Muscle of arm (tissue), 1 donor: ENCODE measurements at regions not wholly inside any gene's neighbourhood (a gene's known extent, or its start where the extent isn't known, plus 50 kb on each side); places are given as distances from the start of the nearest gene placed in this dataset.

Source experiments
- DNase-seq: peaks from one replicate; pipeline ENCODE4 v3.0.0-alpha.2; 2013

DNA sequence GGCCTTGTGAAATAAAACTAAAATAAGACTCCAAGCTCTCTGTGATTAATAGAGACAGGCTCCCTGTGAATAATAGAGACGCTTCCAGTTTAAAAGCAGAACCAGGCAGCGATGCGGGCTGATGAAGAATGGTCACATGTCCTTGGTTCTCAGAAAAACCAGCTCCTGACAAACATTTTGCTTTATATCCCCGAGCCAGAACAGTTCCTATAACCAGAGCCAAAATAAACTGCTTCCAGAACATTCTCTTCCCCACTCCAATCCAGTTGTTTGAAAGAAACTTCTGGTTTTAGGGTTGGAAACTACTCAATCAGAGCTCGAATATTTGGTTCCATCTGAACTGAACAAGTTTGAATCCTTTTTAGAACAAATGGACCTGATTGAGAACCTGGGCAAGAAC is 213.7 kb downstream of the TSN start:
- peak; percentile 68 for DNase-seq

DNA sequence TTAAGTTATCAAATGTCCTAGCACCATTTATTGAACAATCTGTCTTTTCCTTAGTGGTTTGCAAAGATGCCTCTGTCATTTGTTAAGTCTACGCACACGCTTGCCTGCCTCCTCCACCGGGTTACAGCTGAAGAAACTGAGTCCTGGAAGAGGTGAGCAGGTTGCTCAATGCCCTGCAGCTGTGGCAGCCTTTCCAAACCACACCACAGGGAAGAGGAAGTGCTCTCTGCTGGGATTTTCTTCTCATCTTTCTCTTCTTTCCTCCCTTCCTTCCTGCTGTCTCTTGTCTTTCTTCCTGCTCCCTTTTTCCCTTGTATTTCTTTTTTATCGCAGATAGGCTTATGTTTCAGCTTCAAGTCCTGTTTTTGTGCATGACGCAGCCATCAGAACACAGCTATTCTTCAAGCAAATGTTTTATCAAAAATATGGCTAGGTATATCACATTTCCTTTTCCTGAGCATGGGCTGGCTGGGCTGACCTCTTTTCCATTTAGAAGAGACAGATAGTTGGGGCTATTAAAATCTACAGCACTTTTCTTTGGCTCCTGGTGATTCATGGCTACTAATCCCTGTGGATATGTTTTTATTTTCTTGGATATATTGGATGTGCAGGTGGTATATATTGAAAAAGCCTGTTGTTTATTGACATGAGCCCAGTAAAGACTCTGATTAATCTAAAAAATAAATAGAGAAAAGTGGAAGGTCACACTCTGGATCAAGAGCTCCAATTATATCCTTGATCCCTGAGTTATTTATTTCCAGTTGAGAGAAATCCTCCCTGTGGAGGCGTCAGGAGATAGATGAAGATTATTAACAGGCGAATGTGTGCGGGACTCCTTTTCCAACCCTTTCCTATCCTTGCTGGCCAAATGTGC is 214.6 kb downstream of the TSN start:
- no peak for DNase-seq

- DNase-seq: no peak
Measured at GRCh38 chr2:121972203-121972602, 216.8 kb downstream of the TSN start.

- peak; percentile 86 for DNase-seq
Measured at GRCh38 chr2:121974897-121975661, 219.6 kb downstream of the TSN start.

DNA sequence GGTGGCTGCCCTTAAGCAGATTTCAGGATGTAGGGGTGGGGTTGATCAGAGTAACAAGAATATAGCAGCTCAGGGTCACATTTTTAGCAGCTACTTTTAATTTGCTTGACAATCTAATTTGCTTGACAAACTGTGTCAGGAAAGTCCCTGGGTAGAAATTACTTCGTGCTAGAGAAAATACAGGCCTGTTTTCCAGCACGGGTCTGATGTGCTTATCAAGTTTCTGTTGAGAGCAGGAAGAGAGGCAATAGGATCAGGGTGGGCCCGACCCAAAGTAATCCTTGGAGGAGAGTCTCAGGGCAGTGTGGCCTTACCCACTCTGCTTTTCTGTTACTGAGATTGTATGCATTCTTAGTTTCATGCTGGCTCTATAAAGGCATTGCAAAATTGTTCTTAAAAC is 221.5 kb downstream of the TSN start:
- no peak for DNase-seq

DNA sequence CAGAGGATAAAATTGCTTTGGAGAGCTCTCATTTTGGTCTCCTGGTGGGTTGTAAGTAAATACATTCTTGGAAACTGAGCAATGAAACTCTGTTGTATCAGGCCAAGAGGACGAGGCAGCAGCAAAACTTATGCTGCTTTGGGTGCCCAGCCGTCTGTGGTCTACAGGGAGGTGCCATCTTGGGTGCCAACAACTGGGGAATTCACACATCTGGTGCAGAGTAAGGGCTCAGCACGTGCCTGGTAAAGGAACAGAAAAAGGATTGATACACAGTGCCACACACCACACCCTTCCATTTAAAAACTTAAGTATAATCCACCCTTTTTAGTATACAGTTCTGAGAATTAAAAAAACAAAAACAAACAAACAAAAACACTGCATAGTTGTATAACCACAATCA is 221.9 kb downstream of the TSN start:
- no peak for DNase-seq

DNA sequence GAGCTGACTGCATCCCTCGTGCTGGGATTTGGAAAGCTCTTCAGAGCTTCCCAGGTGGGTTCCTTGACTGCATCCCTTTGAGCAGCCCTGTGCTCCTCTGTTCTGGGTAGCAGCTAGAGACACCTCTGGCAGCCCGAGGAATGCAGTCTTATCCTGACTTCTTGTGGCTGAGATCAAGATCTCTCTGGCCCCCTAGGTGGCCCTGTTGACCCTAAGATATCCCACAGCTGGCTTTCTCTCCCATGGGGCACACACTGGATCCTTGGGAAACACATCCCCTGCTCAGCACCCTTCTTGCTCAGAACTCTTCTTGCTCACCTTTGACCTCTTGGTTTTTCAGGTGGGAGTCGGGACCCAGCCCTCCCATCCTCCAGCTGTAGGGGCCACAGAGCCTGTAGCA is 237.2 kb downstream of the TSN start:
- no peak for DNase-seq

DNA sequence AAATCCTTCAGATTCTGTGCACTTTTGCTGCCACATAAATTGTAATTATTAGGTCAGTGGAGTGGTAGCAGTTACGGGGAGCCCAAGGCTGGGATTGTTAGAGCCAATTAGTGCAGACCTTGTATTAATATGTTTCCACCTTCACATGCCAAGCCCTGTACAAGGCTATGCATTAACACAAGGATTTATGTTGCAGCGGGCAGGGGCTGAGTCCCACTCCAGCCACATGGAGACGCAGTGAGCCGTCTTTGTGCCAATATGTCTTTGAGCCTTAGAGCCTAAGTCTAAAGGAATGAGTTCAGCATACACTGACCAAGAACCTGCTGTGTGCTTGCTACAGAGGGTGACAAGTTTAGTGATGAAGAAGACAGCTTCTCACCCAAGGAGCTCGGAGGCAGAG is 238.2 kb downstream of the TSN start:
- no peak for DNase-seq

DNA sequence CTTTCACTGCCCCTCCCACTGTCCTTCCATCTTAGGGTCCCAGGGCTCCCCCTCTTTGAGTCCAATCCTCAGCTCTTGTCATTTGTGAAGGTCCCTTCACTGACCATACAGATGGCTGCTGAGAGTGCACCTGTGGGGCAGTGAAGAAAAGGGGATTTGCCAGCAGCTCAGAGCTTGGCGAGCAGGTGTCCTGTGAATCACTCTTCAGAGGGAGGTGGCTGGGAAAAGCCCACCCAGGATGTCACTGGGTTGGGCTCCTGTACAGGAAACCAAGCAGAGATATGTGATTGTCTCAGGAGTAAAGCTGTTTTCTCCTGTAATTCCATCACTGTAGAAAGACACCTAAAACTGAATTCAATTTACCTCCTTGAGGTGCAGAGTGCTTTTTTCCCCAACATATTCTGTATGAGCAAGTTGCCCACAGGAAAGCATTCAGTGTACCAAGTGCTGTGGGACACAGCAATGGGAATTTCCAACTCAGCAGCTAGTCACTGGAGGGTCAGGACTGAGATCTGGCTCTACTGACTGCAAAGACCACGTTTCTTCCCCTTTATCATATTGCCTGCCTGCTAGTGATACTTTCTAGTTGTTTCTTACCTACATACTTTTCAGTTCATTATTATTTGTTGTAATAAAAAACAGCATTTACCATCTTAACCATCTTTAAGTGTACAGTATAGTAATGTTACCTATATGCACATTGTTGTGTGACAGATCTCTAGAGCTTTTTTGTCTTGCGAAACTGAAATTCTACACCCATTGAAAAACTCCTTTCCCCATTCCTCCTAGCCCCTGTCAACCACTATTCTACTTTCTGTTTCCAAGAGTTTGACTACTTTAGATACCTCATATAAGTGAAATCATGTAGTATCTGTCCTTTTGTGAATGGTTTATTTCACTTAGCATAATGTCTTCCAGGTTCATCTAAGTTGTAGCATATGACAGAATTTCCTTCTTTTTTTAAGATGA is 239.1 kb downstream of the TSN start:
- DNase-seq: no peak

GRCh38 chr2:121998751-121999150 is 243.3 kb downstream of the TSN start:
- DNase-seq: no peak

GRCh38 chr2:121999264-121999663 is 243.8 kb downstream of the TSN start:
- DNase-seq: no peak

DNA sequence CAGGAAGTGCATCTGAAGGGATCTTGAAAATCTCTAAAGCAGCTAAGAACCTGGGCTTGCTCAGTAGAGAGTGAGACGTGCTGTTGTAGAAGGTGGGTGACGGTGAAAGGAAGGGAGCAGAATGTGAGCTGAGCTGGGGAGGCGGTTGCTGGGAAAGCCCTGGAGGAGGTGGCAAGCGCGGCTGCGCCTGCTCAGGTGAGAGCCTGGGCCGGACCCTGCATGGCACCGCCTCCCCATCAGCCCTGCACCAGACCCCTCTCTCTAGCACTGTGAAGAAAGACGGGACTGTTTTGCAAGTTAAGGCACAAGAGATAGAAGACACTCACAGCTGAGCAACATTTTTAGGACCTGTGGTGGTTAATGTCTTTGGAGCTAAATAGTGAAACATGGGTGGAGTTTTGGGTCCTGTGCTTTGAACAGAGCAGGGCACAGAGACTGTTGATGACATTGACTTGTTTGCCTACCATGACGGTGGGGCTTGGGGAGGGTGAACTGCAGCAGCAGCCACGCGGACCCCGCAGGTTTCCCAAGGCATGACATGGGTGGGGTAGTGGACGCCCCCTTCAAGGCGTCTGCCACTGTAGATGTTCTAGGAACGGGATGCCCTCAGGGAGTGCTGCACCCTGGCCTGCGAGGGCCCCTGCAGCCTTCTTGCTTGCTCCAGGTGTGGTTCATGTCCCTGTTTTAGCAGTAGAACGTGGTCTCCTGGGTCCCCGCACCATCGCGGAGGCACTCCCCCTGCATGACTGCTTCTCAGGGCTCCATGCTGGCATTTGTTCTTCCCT is 245.3 kb downstream of the TSN start:
- DNase-seq: no peak

GRCh38 chr2:122001441-122001874 is 246.0 kb downstream of the TSN start:
- DNase-seq: no peak

GRCh38 chr2:122003196-122003940 is 247.9 kb downstream of the TSN start:
- DNase-seq: no peak

GRCh38 chr2:122007126-122007525 is 251.7 kb downstream of the TSN start:
- no peak for DNase-seq

DNA sequence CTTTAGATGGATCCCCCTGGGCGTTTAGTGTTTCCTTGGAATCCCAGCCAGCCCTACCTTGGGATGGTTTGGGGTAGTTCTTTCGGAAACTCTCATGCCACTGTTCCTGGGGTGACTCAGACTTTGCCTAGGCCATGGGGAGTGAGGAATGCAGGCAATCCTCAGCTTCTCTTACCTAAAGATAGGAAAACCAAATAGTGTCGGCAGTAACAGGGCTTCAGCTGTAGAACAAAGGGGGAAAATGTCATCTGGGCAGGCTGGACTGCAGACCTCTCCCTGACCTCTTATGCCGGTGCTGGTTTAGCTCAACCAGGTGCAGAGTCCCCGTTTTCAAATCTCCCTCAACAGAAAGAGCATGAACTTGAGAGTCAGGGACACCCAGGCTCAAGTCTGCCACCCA is 252.1 kb downstream of the TSN start:
- DNase-seq: no peak

- DNase-seq: no peak
Measured at GRCh38 chr2:122009561-122009960, 254.1 kb downstream of the TSN start.

GRCh38 chr2:122011493-122012270 is 256.2 kb downstream of the TSN start:
- DNase-seq: no peak

DNA sequence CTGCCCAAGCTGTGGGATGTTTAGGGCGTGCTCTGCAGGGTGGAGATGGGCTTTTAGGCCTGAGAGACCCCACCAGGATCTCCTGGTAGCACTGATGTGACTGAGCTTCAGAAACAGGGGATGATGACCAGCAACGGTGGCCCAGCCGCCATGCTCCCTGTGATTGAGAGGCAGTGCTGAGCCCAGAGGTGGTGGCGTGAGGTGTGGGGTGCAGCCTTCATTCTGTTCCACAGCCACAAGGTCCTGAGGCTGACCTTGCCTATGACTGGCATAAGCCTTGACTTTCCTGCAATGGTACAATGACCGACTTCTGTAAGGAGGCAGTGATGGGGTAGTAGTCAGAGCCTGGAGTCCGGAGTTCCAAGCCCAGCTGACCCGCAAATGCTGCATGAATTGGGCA is 263.3 kb downstream of the TSN start:
- no peak for DNase-seq

- no peak for DNase-seq
Measured at GRCh38 chr2:122019724-122020123, 264.3 kb downstream of the TSN start.
